GM12891 (cell line): ENCODE measurements at regions not wholly inside any gene's neighbourhood (a gene's known extent, or its start where the extent isn't known, plus 50 kb on each side); places are given as distances from the start of the nearest gene placed in this dataset.

Experiments
- POLR2A ChIP-seq: IDR thresholded peaks from 2 replicates; pipeline ENCODE4 v1.6.1; 2011; ENCODE audit warnings: low read depth, low read length, control low read depth
- POLR2AphosphoS5 ChIP-seq: IDR thresholded peaks from 2 replicates; pipeline ENCODE4 v1.6.1; 2011; ENCODE audit warnings: low read depth, low read length, control low read depth
- POU2F2 ChIP-seq: IDR thresholded peaks from 2 replicates; pipeline ENCODE4 v1.6.1; 2011; ENCODE audit warnings: low read depth, mild to moderate bottlenecking, control low read depth, low read length, moderate library complexity

GRCh38 chr4:128668566-128668965, 140.9 kb upstream of the JADE1 start:
- TF ChIP-seq POLR2A (no peak), POU2F2 (no peak), POLR2AphosphoS5 (no peak)
